Temporal lobe (tissue), 1 donor: ENCODE measurements at regions not wholly inside any gene's neighbourhood (a gene's known extent, or its start where the extent isn't known, plus 50 kb on each side); places are given as distances from the start of the nearest gene placed in this dataset. TPM values are rescaled to one million over a fixed set of nuclear protein-coding genes. Genes with fewer than 3 reads are reported as not detected.

ENCODE experiments used
- small RNA-seq: library from RNA; depleted of rRNA; stranded (forward); fragments of <200 nt; gene quantifications from one replicate; pipeline ENCODE3, GENCODE V24; 2014; ENCODE audit warnings: low replicate concordance

Small RNA genes lying in the stretch of these regions (small RNA-seq; reads per million reads assigned to genes)
- not detected for gene RF01848
